HG02852 (cell line): ENCODE measurements at regions not wholly inside any gene's neighbourhood (a gene's known extent, or its start where the extent isn't known, plus 50 kb on each side); places are given as distances from the start of the nearest gene placed in this dataset.
"Not testable (repeated sequence)": the region's sequence is repeated elsewhere in the genome, so short reads cannot be mapped to it uniquely, and the experiment has no call there.

Experiments
- ATAC-seq: cut with Tn5 transposase; IDR thresholded peaks from one replicate; pipeline ENCODE4 v1.9.1; 2021; ENCODE audit warnings: mild to moderate bottlenecking, moderate library complexity; ENCODE audit not compliant: unreplicated experiment

DNA sequence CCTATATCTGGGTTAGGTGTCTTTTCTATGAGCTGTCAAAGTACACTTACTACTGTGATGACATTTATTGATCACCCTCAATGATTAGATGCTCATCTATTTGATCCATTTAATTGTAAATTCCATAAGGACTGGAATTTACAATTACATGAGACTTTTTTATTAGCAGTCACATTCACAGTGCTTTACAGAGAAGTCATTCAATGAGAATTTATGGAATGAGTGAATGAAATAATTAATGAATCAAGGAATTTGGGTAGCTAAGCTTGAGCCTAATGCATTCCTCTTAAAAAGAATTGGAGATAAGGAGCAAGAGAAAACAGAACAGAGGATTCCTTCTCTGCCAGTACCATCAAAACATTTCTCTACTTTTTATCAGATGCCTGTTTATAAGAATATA lies 1437.5 kb upstream of the CDH8 start:
- ATAC-seq: no peak

- no peak for ATAC-seq
Observed at GRCh38 chr16:63467513-63467912, 1431.3 kb upstream of the CDH8 start.

DNA sequence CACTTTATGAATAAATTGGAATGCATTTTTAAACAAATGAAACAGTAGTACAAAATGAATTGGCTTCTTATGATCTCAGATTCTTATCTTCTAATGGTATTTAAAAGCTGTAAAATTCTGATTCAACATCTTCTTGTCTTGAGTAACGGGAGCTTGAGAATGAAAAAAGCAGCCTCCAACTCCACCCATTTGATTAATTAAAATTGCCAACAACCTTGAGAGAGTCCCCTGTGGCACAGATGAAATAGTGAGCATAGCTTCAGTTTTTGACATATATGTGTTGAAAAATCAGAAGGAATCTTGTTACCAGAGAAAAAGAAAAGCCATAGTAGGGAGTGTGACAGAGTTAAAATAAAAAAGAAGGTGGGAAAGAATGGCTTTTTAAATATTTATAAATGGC lies 1426.1 kb upstream of the CDH8 start:
- no peak for ATAC-seq

DNA sequence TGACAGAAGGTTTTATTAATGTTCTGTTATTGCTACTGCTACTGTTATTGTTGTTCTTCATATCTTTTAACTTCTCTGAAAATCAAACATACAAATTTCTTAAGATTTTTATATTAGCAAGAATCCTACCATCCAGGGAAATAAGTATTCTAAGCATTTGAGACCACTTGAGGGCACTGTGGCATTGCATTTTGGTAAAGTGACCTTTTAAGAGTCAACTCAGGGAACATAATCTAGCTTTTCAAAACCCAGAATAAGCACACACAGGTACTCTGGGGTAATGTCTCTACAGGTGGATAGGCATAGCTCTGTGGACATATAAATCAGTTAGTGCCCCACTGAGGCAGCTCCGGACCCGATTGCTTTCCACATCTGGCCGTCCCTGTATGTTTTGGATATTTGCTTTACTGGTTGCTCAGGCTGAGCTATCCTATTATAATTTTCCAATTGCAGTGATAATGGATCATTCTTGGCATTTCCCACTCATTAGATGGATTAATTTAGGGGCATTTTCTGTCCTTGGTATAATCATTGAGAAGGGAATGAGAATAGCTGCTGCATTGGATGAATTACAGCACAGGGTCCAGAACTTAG lies 1425.1 kb upstream of the CDH8 start:
- no peak for ATAC-seq

GRCh38 chr16:63458846-63459245 lies 1422.6 kb upstream of the CDH8 start:
- no peak for ATAC-seq

- no peak for ATAC-seq
Observed at GRCh38 chr16:63457869-63458268, 1421.6 kb upstream of the CDH8 start.

DNA sequence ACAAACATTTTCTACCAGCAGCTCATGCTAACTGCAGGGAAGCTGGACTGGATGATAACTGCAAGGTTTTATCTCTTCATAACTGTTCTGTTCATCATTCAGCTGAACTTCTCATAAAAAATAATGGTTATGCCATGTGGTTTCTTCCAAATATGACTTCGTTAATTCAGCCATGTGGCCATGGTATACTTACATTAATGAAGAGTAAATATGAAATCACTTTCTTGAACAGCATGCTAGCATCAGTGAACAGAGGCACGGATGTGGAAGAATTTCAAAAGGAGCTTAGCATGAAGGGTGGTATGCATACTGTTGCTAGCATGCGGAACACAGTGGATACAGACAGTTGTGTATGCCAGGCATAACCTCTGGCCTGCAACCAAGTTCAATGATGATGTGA lies 1417.0 kb upstream of the CDH8 start:
- ATAC-seq: no peak

- ATAC-seq: no peak
Observed at GRCh38 chr16:63447121-63447520, 1410.9 kb upstream of the CDH8 start.

- ATAC-seq: no peak
Observed at GRCh38 chr16:63442246-63442645, 1406.0 kb upstream of the CDH8 start.

DNA sequence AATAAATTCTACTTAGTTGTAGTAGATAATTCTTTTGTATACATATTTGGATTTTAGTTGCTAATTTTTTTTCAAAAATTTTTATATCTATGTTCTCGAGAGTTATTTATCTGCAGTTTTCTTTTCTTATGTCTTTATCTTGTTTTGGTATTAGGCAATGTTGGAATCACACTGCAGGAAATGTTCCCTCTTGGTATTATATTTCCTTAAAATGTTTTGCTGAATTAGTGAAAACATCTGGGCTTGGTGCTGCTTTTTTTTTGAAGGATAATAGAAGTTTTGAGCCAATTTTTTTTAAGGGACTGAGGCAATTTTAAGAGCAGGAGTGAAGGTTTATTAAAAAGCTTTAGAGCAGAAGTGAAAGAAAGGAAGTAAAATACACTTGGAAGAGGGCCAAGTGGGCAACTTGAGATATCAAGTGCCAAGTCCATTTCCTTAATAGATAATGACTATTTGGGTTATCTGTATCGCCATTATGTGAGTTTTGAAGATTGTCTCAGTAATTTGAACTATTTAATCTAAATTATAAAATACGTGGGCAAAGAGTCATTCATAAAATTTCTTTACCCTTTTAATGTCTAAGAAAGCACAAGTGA lies 1390.1 kb upstream of the CDH8 start:
- no peak for ATAC-seq

- ATAC-seq: no peak
Observed at GRCh38 chr16:63422715-63423114, 1386.5 kb upstream of the CDH8 start.

DNA sequence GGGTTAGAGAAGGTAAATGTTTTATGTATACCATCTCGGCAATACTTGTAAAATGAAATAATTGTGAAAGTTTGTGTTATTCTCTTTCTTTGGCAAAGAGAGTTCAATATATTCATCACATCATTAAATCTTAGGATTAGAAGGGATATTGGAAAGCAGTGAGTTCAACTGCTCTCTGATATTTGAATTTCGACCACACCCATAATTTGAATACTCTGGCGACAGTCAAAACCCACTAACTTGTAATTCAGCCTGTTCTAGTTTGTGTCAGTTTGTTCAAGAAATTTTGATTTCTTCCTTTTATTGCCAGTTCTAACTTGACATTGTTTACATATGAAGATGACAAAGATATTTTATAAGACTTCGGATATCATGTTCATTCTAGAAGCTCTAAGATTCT lies 1380.5 kb upstream of the CDH8 start:
- no peak for ATAC-seq

- no peak for ATAC-seq
Observed at GRCh38 chr16:63415014-63415413, 1378.8 kb upstream of the CDH8 start.

DNA sequence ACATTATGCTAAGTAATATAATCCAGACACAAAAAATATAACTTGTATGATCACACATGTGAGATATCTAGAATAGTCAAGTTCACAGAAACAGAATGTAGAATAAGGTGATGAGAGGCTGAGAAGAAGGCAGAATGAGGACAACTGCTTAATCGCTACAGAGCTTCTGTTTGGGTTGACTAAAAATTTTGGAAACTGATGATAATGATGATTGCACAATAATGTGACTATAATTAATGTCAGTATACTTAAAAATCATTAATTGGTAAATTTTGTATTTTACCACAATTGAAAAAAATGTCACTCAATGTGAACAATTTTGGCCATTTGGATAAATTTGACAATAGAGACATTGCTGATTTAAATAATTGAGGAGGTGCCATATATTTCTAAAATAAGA lies 1374.4 kb upstream of the CDH8 start:
- no peak for ATAC-seq

DNA sequence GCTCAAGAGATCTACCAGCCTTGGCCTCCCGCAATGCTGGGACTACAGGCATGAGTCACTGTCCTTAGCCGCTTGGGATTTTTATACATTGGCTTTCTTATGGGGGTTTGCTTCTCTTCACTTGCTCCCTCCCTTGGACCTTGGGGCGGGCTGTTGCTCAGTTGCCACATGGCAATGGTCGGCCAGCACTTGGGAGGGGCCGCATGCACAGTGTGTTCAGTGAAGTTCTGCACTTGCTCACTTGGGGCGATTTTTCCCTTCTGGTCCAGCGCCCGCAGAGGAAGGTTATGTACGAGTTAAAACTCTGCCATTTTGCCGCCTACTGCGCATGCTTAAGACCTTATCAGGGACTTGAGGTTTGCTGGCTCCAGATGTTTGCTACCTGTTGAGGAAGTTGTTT lies 1367.6 kb upstream of the CDH8 start:
- ATAC-seq: no peak

DNA sequence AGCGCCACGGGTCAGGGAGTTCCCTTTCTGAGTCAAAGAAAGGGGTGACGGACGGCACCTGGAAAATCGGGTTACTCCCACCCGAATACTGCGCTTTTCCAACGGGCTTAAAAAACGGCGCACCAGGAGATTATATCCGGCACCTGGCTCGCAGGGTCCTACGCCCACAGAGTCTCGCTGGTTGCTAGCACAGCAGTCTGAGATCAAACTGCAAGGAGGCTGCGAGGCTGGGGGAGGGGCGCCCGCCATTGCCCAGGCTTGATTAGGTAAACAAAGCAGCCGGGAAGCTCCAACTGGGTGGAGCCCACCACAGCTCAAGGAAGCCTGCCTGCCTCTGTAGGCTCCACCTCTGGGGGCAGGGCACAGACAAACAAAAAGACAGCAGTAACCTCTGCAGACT lies 1352.0 kb upstream of the CDH8 start:
- ATAC-seq: not testable (repeated sequence)

DNA sequence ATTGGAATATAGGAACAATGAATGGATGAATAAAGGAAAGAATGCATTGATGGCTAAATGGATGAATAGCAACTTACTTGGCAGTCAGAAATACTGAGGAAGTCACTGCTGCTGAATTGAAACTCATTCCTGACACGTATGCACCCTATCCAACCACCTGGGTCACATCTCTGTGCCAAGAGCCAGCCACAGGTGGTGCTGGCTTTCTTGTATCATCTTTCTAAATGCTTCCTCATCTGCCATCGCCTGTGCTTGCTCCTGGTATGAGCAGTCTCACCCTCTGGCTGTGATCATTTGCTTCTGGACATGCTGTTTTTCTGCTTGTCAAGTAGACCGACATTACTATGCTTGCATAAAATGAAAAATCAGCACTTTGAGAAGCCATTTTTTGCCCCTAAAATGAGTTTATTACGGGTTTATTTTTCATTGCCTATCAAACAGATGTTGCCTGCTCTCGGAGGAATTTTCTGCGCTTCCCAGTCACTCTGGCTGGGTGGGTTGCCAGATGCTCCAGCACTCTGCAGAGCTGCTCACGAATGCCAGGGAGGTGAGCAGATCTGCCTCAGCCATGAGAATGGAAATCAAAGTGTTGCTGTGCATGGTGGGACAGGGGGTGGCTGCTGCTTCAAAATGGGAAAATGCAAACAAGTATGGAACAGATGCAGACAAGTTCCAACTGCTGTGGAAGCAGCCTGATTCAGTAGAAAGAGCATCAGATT lies 1349.6 kb upstream of the CDH8 start:
- no peak for ATAC-seq

DNA sequence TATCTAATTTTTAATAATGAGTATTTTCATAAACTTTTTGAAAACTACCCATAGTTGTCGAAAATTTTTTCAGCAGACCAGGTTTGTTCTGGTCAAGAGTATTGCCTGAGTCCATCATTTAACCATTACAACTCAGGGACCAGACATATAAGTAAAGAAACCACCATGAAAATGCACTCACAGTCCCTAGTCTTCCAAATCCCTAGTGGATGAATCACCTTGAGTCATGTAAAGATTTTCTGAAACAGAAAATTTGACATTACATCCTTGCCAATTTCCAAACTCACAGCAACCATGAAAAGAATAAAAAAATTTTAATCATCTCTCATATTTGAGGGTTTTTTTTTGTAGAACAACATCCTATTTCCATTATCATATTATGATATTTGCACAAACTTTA lies 1337.5 kb upstream of the CDH8 start:
- ATAC-seq: no peak

DNA sequence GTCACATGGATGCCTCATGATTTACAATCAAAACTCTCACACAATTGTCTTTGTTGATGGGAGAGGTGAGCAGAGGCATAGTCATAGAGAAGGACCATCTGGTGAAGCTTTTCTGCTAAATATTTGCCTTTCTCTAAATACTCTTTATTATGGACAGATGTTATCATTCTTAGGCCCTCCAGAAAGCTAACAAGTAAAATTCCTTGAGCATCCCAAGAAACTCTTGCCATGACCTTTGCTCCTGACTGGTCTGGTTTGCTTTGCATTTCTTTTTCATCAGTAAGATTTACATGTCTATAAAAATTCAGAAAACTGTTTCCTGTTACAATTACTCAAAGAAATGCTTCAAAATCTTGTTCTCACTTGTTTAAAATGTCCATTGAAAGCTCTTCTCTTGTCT lies 1336.6 kb upstream of the CDH8 start:
- no peak for ATAC-seq

DNA sequence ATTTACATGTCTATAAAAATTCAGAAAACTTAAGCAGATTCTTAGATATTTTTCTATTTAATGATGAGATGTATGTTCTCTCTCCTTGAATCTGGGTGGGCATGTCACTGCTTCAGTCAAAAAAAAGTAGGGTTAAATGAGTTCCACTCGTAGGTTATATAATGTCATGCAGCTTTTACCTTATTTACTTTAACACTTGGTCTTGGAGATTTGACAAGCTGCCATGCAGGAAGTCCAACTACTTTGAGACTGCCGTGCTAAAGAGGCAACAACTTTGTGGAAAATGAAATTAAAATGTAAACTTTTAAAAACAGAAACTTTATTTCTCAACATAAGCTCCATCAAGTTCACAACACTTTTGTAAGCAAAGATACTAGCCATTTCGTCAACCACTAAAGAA lies 1336.0 kb upstream of the CDH8 start:
- ATAC-seq: no peak

- no peak for ATAC-seq
Observed at GRCh38 chr16:63365649-63366304, 1329.5 kb upstream of the CDH8 start.

- no peak for ATAC-seq
Observed at GRCh38 chr16:63363738-63364137, 1327.5 kb upstream of the CDH8 start.
